Parathyroid adenoma (tissue), 2 donors: ENCODE measurements at regions not wholly inside any gene's neighbourhood (a gene's known extent, or its start where the extent isn't known, plus 50 kb on each side); places are given as distances from the start of the nearest gene placed in this dataset.

Experiments
- H2AFZ ChIP-seq: fragments of 300-600 bp; sonication (generic); one replicate; pipeline ENCODE4 v1.7.0; 2017; ENCODE audit warnings: antibody characterized with exemption, mild to moderate bottlenecking
- H3K27ac ChIP-seq: fragments of 300-600 bp; sonication (generic); one replicate; pipeline ENCODE4 v1.7.0; 2017
- H3K27me3 ChIP-seq: fragments of 300-600 bp; sonication (generic); one replicate; pipeline ENCODE4 v1.7.0; 2017; ENCODE audit warnings: low read length; ENCODE audit not compliant: control insufficient read depth, insufficient read depth
- H3K36me3 ChIP-seq: fragments of 300-600 bp; sonication (generic); one replicate; pipeline ENCODE4 v1.7.0; 2017; ENCODE audit warnings: low read length; ENCODE audit not compliant: control insufficient read depth, insufficient read depth
- H3K4me1 ChIP-seq: fragments of 300-600 bp; sonication (generic); one replicate; pipeline ENCODE4 v1.7.0; 2017; ENCODE audit warnings: control low read depth
- H3K4me2 ChIP-seq: fragments of 300-600 bp; sonication (generic); one replicate; pipeline ENCODE4 v1.7.0; 2017; ENCODE audit warnings: low read length
- H3K4me3 ChIP-seq: fragments of 300-600 bp; sonication (generic); one replicate; pipeline ENCODE4 v1.7.0; 2017; ENCODE audit warnings: low read depth, low read length
- H3K79me2 ChIP-seq: fragments of 300-600 bp; sonication (generic); one replicate; pipeline ENCODE4 v1.7.0; 2017; ENCODE audit warnings: control low read depth
- H3K9ac ChIP-seq: fragments of 300-600 bp; sonication (generic); one replicate; pipeline ENCODE4 v1.7.0; 2017; ENCODE audit warnings: mild to moderate bottlenecking
- H3K9me3 ChIP-seq: fragments of 300-600 bp; sonication (generic); one replicate; pipeline ENCODE4 v1.7.0; 2017; ENCODE audit warnings: low read length; ENCODE audit not compliant: control insufficient read depth
- TF ChIP-seq, protein P1 (sequence below): fragments of 300-600 bp; sonication (generic); IDR thresholded peaks from one replicate; pipeline ENCODE4 v1.7.0; 2017; ENCODE audit warnings: antibody characterized with exemption, mild to moderate bottlenecking
- donor health status: primary hyperparathyroidism.

GRCh38 chr13:40447857-40448256 is 218.6 kb downstream of the FOXO1 start:
- H3K36me3 ChIP-seq: no peaks in the 10 kb centered on the region
- no peaks in the 10 kb centered on the region for H3K4me1 ChIP-seq
- no peak overlapping the region for H3K9ac ChIP-seq
- no peaks in the 10 kb centered on the region for H3K9me3 ChIP-seq
- no peak overlapping the region for H3K4me3 ChIP-seq
- no peak overlapping the region for H2AFZ ChIP-seq
- H3K27me3 ChIP-seq: no peaks in the 10 kb centered on the region
- H3K79me2 ChIP-seq: no peaks in the 10 kb centered on the region
- no peak overlapping the region for H3K27ac ChIP-seq
- no peak overlapping the region for H3K4me2 ChIP-seq
- TF ChIP-seq, protein P1, sequence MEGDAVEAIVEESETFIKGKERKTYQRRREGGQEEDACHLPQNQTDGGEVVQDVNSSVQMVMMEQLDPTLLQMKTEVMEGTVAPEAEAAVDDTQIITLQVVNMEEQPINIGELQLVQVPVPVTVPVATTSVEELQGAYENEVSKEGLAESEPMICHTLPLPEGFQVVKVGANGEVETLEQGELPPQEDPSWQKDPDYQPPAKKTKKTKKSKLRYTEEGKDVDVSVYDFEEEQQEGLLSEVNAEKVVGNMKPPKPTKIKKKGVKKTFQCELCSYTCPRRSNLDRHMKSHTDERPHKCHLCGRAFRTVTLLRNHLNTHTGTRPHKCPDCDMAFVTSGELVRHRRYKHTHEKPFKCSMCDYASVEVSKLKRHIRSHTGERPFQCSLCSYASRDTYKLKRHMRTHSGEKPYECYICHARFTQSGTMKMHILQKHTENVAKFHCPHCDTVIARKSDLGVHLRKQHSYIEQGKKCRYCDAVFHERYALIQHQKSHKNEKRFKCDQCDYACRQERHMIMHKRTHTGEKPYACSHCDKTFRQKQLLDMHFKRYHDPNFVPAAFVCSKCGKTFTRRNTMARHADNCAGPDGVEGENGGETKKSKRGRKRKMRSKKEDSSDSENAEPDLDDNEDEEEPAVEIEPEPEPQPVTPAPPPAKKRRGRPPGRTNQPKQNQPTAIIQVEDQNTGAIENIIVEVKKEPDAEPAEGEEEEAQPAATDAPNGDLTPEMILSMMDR: no peak

DNA sequence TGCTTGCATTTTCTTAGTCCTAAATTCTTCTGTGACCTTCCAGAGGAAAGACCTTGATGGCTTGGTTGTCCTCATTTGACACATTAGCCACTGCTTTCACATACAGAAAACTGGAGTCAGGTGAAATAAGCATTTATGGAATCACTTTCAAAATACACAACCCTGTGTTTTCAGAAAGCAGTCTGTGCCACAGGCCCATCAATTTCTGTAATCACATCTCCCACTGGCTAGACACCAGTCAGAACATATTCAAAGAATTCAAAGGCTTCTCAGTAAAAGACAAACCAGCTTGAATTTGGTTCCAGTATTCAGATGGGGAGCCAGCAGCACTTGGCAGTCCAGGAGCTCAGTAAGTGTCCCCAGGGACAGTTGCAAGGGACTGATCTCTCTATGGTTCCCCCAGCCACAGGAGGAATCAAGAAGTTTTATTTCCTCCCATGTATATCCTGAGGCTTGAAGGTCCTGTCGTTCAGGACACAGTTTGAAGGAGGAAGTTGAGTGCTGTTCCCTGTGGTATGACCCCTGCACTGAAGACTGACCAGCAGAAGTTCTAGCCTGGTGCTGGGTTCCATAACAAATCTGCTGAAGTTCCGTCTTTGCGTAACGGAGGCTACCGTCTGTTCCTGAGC is 214.3 kb downstream of the FOXO1 start:
- H3K4me1 ChIP-seq: no peaks in the 10 kb centered on the region
- no peak overlapping the region for H3K27ac ChIP-seq

DNA sequence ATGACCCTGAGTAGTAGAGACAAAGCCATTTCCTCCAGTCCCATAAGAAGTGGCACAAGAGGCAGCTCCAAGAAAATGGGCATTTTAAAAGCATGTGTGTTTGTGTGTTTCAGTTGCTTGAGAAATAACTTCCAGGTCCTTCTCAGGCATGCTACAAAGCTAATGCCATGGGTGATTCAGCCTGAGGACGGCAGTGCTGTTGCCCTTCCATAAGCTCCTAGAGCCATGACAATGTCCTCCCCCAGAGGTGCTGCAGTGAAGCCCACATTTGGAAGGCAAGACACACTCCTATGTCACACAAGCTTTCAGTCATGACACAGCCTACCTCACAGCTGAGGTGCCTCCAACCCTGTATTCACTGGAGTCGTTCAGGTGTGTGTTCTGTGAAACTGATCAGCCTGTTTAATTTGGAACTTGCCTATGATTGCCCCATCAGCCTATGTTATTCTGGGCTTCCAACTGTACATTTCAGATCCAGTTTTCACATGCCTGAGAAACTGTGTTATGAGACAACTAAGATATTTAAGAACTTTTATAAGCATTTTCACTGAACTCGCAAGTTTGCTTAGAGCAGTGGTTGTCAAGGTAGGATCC is 213.6 kb downstream of the FOXO1 start:
- no peaks in the 10 kb centered on the region for H3K36me3 ChIP-seq
- H3K27ac ChIP-seq: no peak overlapping the region
- no peaks in the 10 kb centered on the region for H3K27me3 ChIP-seq
- TF ChIP-seq, protein P1: no peak
- no peak overlapping the region for H3K4me3 ChIP-seq
- H3K4me1 ChIP-seq: no peaks in the 10 kb centered on the region
- H3K9me3 ChIP-seq: no peaks in the 10 kb centered on the region
- no peak overlapping the region for H3K9ac ChIP-seq
- H2AFZ ChIP-seq: no peak overlapping the region
- no peaks in the 10 kb centered on the region for H3K79me2 ChIP-seq
- H3K4me2 ChIP-seq: no peak overlapping the region

More for the DNA sequence above, 214.3 kb downstream of the FOXO1 start:
- no peaks in the 10 kb centered on the region for H3K9me3 ChIP-seq
- H3K4me3 ChIP-seq: no peak overlapping the region
- H2AFZ ChIP-seq: no peak overlapping the region
- no peaks in the 10 kb centered on the region for H3K79me2 ChIP-seq
- H3K4me2 ChIP-seq: no peak overlapping the region
- H3K9ac ChIP-seq: no peak overlapping the region
- TF ChIP-seq, protein P1: no peak
- H3K27me3 ChIP-seq: no peaks in the 10 kb centered on the region
- no peaks in the 10 kb centered on the region for H3K36me3 ChIP-seq

- Histone ChIP-seq H3K36me3 (no peaks in the 10 kb centered on the region), H3K9me3 (no peaks in the 10 kb centered on the region), H3K27me3 (no peaks in the 10 kb centered on the region), H3K79me2 (no peaks in the 10 kb centered on the region), H3K4me1 (no peaks in the 10 kb centered on the region), H3K27ac (no peak overlapping the region), H3K9ac (no peak overlapping the region), H3K4me2 (no peak overlapping the region), H2AFZ (no peak overlapping the region), H3K4me3 (no peak overlapping the region)
- TF ChIP-seq, protein P1: no peak
Measured at GRCh38 chr13:40453351-40454021, 213.0 kb downstream of the FOXO1 start.
